Neural progenitor cell (in vitro differentiated cells): ENCODE measurements at regions not wholly inside any gene's neighbourhood (a gene's known extent, or its start where the extent isn't known, plus 50 kb on each side); places are given as distances from the start of the nearest gene placed in this dataset.

Experiments used
- CTCF ChIP-seq: fragments of 200-600 bp; sonication (generic); IDR thresholded peaks from 2 replicates; pipeline ENCODE4 v1.5.1; 2017; ENCODE audit warnings: antibody characterized with exemption, mild to moderate bottlenecking
- EZH2phosphoT487 ChIP-seq: fragments of 200-600 bp; sonication (generic); IDR thresholded peaks from 2 replicates; pipeline ENCODE4 v1.6.1; 2017; ENCODE audit warnings: antibody characterized with exemption

GRCh38 chr1:164320790-164321731 lies 237.9 kb upstream of the PBX1 start:
- TF ChIP-seq CTCF, result no peak
- no peak for TF ChIP-seq EZH2phosphoT487
